Astrocyte of the hippocampus (primary cell): ENCODE measurements at regions not wholly inside any gene's neighbourhood (a gene's known extent, or its start where the extent isn't known, plus 50 kb on each side); places are given as distances from the start of the nearest gene placed in this dataset.
"Not testable (repeated sequence)": the region's sequence is repeated elsewhere in the genome, so short reads cannot be mapped to it uniquely, and the experiment has no call there.

Source experiments
- DNase-seq: peaks from one replicate; pipeline ENCODE4 v3.0.0; 2011; ENCODE audit warnings: low read depth, low spot score

- no peak for DNase-seq
Observed at GRCh38 chr2:81462420-81462819, 1157.9 kb upstream of the LRRTM1 start.

- DNase-seq, result no peak
Observed at GRCh38 chr2:81445176-81445575, 1140.6 kb upstream of the LRRTM1 start.

- DNase-seq, result no peak
Observed at GRCh38 chr2:81437456-81438000, 1133.0 kb upstream of the LRRTM1 start.

- DNase-seq, result no peak
Observed at GRCh38 chr2:81436256-81436655, 1131.7 kb upstream of the LRRTM1 start.

- no peak for DNase-seq
Observed at GRCh38 chr2:81412681-81413080, 1108.1 kb upstream of the LRRTM1 start.

- no peak for DNase-seq
Observed at GRCh38 chr2:81403508-81403907, 1099.0 kb upstream of the LRRTM1 start.

- no peak for DNase-seq
Observed at GRCh38 chr2:81396417-81397019, 1092.0 kb upstream of the LRRTM1 start.

- DNase-seq, result no peak
Observed at GRCh38 chr2:81395746-81396145, 1091.2 kb upstream of the LRRTM1 start.

GRCh38 chr2:81389203-81389602, 1084.7 kb upstream of the LRRTM1 start:
- no peak for DNase-seq

GRCh38 chr2:81363800-81364199, 1059.2 kb upstream of the LRRTM1 start:
- DNase-seq, result no peak

GRCh38 chr2:81362468-81362867, 1057.9 kb upstream of the LRRTM1 start:
- DNase-seq, result not testable (repeated sequence)

GRCh38 chr2:81355436-81355835, 1050.9 kb upstream of the LRRTM1 start:
- DNase-seq, result no peak

- no peak for DNase-seq
Observed at GRCh38 chr2:81334046-81334445, 1029.5 kb upstream of the LRRTM1 start.

- no peak for DNase-seq
Observed at GRCh38 chr2:81328968-81329367, 1024.4 kb upstream of the LRRTM1 start.

- DNase-seq, result no peak
Observed at GRCh38 chr2:81327911-81328310, 1023.4 kb upstream of the LRRTM1 start.

- DNase-seq, result no peak
Observed at GRCh38 chr2:81324046-81324445, 1019.5 kb upstream of the LRRTM1 start.

- DNase-seq, result peak; percentile 6
Observed at GRCh38 chr2:81304154-81304830, 999.7 kb upstream of the LRRTM1 start.

- no peak for DNase-seq
Observed at GRCh38 chr2:81303321-81303720, 998.8 kb upstream of the LRRTM1 start.

GRCh38 chr2:81299841-81300240, 995.3 kb upstream of the LRRTM1 start:
- DNase-seq, result no peak

GRCh38 chr2:81290846-81291245, 986.3 kb upstream of the LRRTM1 start:
- no peak for DNase-seq

GRCh38 chr2:81283081-81283480, 978.5 kb upstream of the LRRTM1 start:
- DNase-seq, result no peak

GRCh38 chr2:81282151-81282769, 977.7 kb upstream of the LRRTM1 start:
- DNase-seq, result no peak

GRCh38 chr2:81276595-81276994, 972.0 kb upstream of the LRRTM1 start:
- no peak for DNase-seq
